Retina (tissue), 1 donor: ENCODE measurements at regions not wholly inside any gene's neighbourhood (a gene's known extent, or its start where the extent isn't known, plus 50 kb on each side); places are given as distances from the start of the nearest gene placed in this dataset.

Experiments
- DNase-seq: peaks from one replicate; pipeline ENCODE4 v3.0.0-alpha.2; 2016

GRCh38 chr9:113742878-113743277 is 133.2 kb upstream of the ZNF618 start:
- no peak for DNase-seq

GRCh38 chr9:113746486-113746885 is 129.6 kb upstream of the ZNF618 start:
- no peak for DNase-seq

GRCh38 chr9:113748135-113748534 is 128.0 kb upstream of the ZNF618 start:
- DNase-seq: no peak

DNA sequence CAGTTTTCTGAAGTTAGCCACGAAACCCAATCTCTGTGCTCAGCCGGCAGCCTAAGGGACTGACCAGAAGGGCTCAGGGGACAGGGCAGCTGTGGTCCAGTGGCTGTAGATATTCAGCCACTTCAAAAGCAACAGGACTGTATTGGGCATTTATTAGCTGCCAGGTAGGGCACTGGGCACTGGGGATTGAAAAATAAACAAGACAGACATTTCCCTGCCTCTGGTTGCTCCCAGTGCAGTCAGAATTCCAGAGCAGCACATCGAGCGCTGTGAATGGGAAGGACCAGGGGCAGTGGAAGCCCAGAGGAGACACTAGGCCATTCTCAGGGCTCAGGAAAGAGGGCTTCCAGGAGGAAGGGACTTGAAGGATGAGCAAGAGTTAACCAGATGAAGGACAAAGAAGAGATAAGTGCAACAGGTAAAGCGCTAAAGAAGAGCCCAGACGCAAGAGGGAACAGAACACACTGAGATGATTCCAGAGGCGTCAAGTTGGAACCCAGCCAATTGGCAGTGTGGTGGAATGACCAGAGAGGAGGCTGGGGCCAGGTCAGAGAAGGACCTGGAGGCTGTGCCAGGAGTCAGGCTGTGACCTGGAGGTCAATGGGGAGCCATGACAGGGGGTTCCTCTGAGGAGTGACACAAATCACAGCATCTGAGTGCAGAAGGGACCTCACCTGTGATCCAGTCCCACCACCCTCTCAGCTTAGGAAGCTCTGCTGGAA is 122.5 kb upstream of the ZNF618 start:
- no peak for DNase-seq

DNA sequence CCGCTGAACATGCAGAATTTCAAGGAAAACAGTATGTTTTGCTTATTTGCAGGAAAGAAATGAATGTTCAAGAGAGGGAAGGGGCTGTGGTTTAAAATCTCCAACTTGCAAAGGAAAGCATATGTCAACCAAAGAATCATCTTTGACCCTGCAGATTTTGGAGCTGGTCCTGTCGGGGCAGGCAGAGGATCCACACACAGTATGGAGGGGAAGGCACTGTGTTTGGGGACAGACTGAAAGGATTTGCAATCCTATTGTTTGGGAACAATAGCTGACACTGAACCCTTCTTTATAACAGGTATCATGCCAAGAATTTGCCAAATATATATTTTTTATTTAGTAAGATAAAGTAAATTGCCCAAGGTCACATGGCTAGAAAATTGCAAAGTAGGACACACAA is 121.4 kb upstream of the ZNF618 start:
- DNase-seq: no peak

DNA sequence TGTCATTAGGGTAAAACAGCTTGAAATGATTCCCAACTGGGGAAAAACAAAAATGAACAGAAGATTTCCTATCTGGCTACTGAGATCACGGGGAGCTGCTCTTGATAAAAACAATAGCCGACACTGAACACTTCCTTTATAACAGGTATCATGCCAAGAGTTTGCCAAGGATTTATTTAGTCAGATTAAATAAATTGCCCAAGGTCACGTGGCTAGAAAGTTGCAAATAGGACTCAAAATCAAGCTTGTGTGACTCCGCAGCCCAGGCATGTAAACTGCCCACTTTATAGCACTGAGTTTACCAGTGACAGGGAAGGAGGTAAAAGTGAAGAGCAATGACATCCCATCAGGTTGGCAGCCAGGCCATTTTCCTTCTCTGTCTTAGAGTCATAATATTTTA is 120.7 kb upstream of the ZNF618 start:
- DNase-seq: no peak

GRCh38 chr9:113756476-113757192 is 119.5 kb upstream of the ZNF618 start:
- DNase-seq: no peak

DNA sequence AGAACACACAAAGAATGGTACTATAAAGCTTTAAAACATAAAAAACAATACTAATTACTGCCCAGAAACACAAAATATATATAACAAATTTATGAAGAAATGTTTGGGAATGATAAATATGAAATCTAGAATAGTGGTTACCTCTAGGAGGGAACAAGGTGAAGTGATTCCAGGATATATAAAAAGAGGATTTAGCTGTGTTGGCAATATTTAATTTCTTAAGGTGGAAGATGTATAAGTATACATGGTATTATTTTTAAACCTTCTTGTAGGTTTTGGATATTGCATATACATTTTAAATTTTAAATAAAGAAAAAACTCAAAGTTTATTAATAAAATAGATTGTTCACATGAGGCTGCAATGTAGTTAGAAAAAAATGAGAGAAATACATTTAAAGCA is 112.7 kb upstream of the ZNF618 start:
- no peak for DNase-seq

GRCh38 chr9:113764572-113764971 is 111.5 kb upstream of the ZNF618 start:
- no peak for DNase-seq

- DNase-seq: no peak
Measured at GRCh38 chr9:113769412-113769811, 106.7 kb upstream of the ZNF618 start.

- no peak for DNase-seq
Measured at GRCh38 chr9:113770396-113770795, 105.7 kb upstream of the ZNF618 start.

DNA sequence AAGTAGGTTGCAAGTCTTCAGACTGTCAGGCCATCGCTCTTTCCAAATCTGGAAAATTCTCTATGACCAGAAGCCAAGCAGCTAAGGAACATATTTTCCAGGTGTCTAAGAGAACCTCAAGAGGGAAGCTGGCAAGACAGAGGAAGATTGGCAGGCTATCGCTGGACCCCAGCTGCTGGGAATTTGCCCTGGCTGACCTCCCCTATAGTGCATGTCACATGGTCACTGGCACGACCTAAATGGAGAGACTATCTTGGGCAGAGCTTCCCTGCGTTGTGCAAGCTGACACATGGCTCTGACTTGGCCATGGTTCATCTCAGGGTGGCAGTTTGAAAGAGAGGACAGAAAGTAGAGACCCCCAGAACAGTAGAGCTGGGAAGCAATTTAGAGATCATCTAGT is 104.9 kb upstream of the ZNF618 start:
- DNase-seq: no peak

DNA sequence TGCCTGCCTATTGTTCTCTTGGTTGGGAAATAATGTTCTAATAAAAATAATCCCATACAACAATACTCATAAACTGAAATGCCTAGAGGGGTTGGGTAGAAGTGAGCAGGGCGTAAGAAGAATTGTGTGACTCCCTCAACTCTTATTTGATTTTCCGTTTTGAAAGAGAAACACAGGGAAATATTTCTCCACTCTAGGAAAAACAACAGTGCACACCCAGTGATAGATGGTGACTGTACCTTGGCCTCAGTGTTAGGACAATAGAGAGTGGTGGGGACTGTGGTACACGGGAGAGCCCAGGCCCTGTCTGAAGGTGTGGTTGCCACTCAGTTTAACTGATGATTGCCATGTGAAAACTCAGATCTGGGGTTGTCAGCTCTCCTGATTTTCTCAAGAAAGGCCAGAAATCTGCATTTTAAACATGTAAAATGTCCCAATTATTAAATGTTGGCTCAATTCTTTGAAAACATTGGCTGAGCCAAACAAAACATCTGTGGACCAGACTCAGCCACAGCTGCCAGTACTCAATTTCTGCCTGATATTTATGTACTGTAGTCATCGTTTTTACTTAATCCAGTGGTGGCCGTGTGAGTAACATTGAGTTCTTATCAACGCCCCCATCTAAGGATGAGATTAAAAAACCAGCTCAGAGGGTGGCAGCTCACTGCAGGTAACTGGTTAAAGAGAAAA is 103.8 kb upstream of the ZNF618 start:
- DNase-seq: no peak

DNA sequence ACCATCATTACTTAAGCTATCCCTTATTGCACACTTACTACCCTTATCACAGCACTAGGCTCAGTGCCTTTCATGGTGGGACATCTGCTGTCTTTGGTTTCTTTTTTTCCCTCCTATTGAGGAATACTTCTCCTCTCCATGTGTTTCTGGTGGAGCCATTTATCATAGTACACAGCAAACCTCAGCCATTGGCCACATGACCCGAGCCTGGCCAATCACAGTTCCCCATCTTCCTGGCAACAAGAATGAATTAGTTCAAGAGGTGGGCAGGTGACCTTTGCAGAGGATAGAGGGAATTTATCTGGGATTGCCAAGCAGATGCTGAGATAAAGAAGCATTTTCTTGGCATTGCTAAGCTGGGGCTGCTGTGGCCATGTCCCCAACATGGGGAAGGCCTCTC is 101.1 kb upstream of the ZNF618 start:
- DNase-seq: no peak

GRCh38 chr9:113775749-113776148 is 100.4 kb upstream of the ZNF618 start:
- no peak for DNase-seq

GRCh38 chr9:113776194-113776593 is 99.9 kb upstream of the ZNF618 start:
- no peak for DNase-seq

DNA sequence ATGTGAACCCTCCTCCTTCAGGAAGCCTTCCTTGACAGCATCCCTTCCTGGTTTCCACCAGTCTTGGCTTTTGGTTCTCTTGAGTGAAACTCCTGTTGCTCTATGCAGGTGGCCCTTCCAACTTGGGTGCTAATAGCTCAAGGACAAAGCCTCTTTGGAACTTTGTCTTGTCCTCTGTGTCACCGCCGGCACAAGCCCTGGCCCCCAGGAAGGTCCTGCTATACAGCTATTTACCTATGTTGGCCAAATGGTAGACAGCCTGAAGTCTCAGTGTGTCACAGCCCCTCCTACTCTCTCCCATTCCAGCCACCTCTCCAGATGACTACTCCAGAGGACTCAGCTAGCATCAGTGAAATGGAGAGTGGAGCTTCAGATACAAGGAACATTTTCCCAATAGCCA is 94.7 kb upstream of the ZNF618 start:
- DNase-seq: no peak

- DNase-seq: no peak
Measured at GRCh38 chr9:113781896-113782295, 94.2 kb upstream of the ZNF618 start.

DNA sequence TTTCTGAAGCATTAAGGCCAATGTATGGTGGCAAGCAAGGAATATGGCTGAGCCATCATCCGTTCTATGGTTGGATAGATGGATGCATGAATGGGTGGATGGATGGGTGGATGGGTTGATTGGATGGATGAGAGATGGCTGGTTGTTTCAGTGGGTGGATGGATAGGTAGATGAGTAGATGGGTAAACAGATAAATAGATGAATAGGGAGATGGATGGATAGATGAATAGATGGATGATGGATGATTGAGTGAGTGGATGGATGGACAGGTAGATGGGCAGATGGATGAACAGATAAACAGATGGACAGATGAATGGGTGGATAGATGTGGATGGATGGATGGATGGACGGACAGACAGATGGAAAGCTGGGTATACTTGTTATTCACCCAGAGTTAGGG is 92.6 kb upstream of the ZNF618 start:
- DNase-seq: no peak

GRCh38 chr9:113785334-113785733 is 90.8 kb upstream of the ZNF618 start:
- DNase-seq: no peak

DNA sequence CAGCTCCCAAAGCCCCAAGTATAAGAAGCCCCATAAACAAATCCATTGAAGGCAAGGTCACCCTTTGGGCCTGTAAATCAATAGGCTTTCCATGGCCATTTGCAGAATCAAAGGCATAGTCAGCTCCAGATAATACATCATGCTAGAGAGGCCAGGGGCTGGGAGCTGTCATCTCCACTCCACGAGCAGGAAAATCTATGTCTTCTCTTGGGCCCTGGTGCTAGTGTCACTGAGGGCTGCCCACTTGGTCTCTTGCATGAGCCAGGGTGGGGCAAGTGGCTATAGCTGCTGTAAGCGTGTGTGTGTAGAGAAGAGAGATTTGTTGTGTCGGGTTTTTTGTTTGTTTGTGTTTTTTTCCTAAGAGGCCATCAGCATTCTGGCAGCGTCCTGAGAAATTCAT is 90.0 kb upstream of the ZNF618 start:
- no peak for DNase-seq

GRCh38 chr9:113787871-113788270 is 88.2 kb upstream of the ZNF618 start:
- no peak for DNase-seq

DNA sequence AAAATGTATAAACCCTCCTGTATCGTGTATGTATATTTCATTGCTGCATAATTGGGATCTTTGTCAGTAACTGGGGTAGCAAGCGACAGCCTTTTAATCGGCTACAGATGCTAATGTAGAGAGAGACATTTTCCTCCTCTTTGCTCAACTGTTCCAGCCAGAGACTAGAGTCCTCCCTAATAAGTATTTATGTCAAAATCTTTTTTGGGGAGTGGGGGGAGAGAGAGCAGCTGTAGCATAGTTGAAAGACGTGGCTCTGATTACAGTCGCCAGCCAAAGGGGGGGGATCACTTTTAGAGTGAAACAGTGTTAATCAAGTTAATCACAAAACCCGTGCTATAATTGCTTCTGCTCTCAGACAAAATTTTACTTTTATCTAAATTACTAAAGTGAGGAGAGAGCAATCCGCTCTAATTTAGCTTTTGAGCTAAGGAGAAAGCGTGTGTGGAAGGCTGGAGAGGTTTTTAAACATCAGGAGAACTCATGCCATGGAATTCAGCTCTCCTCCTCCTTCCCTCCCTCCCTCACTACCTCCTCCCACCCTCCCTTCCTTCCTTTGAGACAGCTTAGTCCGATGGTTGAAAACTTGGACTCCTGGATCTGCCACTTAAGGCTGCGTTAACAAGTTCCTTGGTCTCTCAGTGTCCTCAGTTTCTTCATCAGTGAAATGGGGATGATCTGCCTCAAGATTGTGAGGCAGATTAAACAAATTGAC is 87.3 kb upstream of the ZNF618 start:
- DNase-seq: no peak

DNA sequence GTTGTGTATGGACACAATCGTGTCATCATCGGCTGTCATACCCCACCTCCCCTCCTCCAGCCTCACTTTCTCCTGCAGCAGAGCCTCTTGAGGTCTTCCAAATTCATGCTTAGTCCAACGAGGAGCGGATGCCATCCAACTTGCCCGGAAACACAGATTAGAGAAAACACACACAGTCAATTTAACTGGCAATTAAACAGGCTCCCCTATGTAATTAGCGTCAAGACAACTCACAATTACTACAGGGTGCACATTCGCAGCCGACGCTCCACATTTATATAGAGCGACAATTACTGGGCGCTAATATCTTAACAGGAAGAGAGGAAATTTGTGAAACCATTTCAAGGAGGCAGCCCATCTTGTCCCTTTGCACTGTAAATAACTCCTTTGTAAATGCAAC is 86.0 kb upstream of the ZNF618 start:
- DNase-seq: no peak
